ENCODE measurements at regions not wholly inside any gene's neighbourhood (a gene's known extent, or its start where the extent isn't known, plus 50 kb on each side); places are given as distances from the start of the nearest gene placed in this dataset.

DNA sequence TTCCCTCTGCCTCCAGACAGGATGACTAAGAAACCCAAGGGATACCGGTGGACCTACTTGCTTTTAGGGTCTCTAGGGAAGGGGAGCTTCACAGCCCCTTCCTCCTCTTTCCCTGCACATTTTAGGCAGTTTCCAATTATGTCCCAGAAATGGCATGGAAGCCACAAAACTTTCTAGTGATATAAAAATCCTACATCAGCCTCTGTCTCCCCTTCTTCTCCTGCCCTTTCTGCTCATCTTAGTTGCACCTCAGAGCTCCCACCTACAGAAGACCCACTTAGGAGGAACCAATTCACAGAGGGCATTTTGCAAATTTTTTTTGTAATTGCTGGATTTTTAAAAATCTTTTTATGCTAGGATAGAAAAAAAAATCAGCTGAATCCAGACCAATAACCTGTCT, 263.1 kb downstream of the TNS1 start:
- no peak overlapping the region for H3K4me2 ChIP-seq (ENCODE audit: control insufficient read depth, extremely low read depth, insufficient read depth, low read depth, low read length)
- no peaks in the 10 kb centered on the region for H3K36me3 ChIP-seq (ENCODE audit: control insufficient read depth in 2 of 2, extremely low read depth in 1 of 2, insufficient read depth in 2 of 2, low read length in 2 of 2)
- no peak for TF ChIP-seq EZH2 (IDR thresholded peaks at IDR 0.05; ENCODE audit: low read length)
- no peak for TF ChIP-seq CTCF (optimal IDR thresholded peaks at IDR 0.05 in 1 of 3, IDR thresholded peaks at IDR 0.05 in 1 of 3, conservative IDR thresholded peaks at IDR 0.05 in 1 of 3; ENCODE audit: extremely low read depth in 1 of 3, insufficient read depth in 2 of 3, low read length in 3 of 3)
- no peak overlapping the region for H2AFZ ChIP-seq (ENCODE audit: control insufficient read depth, low read length)
- H4K20me1 ChIP-seq (ENCODE audit: control insufficient read depth, extremely low read depth, insufficient read depth, low read length) = no peaks in the 10 kb centered on the region
- H3K9ac ChIP-seq (ENCODE audit: control insufficient read depth, extremely low read depth, insufficient read depth, low read length) = no peak overlapping the region
- DNase-seq (ENCODE audit: low read depth, low spot score) (no peak), FAIRE-seq (no peak)
- H3K4me3 ChIP-seq (ENCODE audit: control insufficient read depth in 2 of 3, extremely low read depth in 1 of 3, insufficient read depth in 2 of 3, low read depth in 1 of 3, low read length in 3 of 3) = no peak overlapping the region
- dilution Hi-C loops (cut with MboI; ENCODE audit: extremely low pct_ligation_motif_present, low sequenced_read_pairs) = no loop called here
- no peak overlapping the region for H3K27ac ChIP-seq (ENCODE audit: control insufficient read depth, insufficient read depth, low read length)
- no peaks in the 10 kb centered on the region for H3K79me2 ChIP-seq (ENCODE audit: control insufficient read depth, insufficient read depth, low read length)
- no peaks in the 10 kb centered on the region for H3K4me1 ChIP-seq (ENCODE audit: control insufficient read depth, extremely low read depth, insufficient read depth, low read length)
- no peaks in the 10 kb centered on the region for H3K9me1 ChIP-seq (ENCODE audit: control insufficient read depth, extremely low read depth, insufficient read depth, low read length)
- H3K27me3 ChIP-seq (ENCODE audit: control insufficient read depth, extremely low read depth, insufficient read depth, low read length) = peaks cover 13% of the 10 kb centered on the region
- H3K9me3 ChIP-seq (ENCODE audit: control insufficient read depth, low read depth, low read length) = no peaks in the 10 kb centered on the region

- Histone ChIP-seq H4K20me1 (ENCODE audit: control insufficient read depth, extremely low read depth, insufficient read depth, low read length) (no peaks in the 10 kb centered on the region), H3K9me1 (ENCODE audit: control insufficient read depth, extremely low read depth, insufficient read depth, low read length) (no peaks in the 10 kb centered on the region), H3K36me3 (ENCODE audit: control insufficient read depth in 2 of 2, extremely low read depth in 1 of 2, insufficient read depth in 2 of 2, low read length in 2 of 2) (no peaks in the 10 kb centered on the region), H3K9me3 (ENCODE audit: control insufficient read depth, low read depth, low read length) (no peaks in the 10 kb centered on the region), H2AFZ (ENCODE audit: control insufficient read depth, low read length) (no peak overlapping the region), H3K27ac (ENCODE audit: control insufficient read depth, insufficient read depth, low read length) (no peak overlapping the region), H3K9ac (ENCODE audit: control insufficient read depth, extremely low read depth, insufficient read depth, low read length) (no peak overlapping the region), H3K79me2 (ENCODE audit: control insufficient read depth, insufficient read depth, low read length) (no peaks in the 10 kb centered on the region), H3K4me2 (ENCODE audit: control insufficient read depth, extremely low read depth, insufficient read depth, low read depth, low read length) (no peak overlapping the region), H3K4me1 (ENCODE audit: control insufficient read depth, extremely low read depth, insufficient read depth, low read length) (no peaks in the 10 kb centered on the region), H3K4me3 (ENCODE audit: control insufficient read depth in 2 of 3, extremely low read depth in 1 of 3, insufficient read depth in 2 of 3, low read depth in 1 of 3, low read length in 3 of 3) (no peak overlapping the region), H3K27me3 (ENCODE audit: control insufficient read depth, extremely low read depth, insufficient read depth, low read length) (peaks cover 10% of the 10 kb centered on the region)
- TF ChIP-seq CTCF (optimal IDR thresholded peaks at IDR 0.05 in 1 of 3, IDR thresholded peaks at IDR 0.05 in 1 of 3, conservative IDR thresholded peaks at IDR 0.05 in 1 of 3; ENCODE audit: extremely low read depth in 1 of 3, insufficient read depth in 2 of 3, low read length in 3 of 3) (no peak), EZH2 (IDR thresholded peaks at IDR 0.05; ENCODE audit: low read length) (no peak)
- FAIRE-seq (no peak), DNase-seq (ENCODE audit: low read depth, low spot score) (no peak)
- dilution Hi-C loops (cut with MboI; ENCODE audit: extremely low pct_ligation_motif_present, low sequenced_read_pairs) = no loop called here
These were observed 264.7 kb downstream of the TNS1 start for GRCh38 chr2:217738061-217738460.

All from keratinocyte (primary cell).